HCT116 (cell line): ENCODE measurements at regions not wholly inside any gene's neighbourhood (a gene's known extent, or its start where the extent isn't known, plus 50 kb on each side); places are given as distances from the start of the nearest gene placed in this dataset.

Experiments used
- ATAC-seq: fragments of 200-7000 bp; cut with Tn5 transposase; 2 replicates; pipeline ENCODE4 v1.9.1; 2020; ENCODE audit warnings: mild to moderate bottlenecking, moderate library complexity
- BruUV-seq: library from RNA; stranded (reverse); fragments of 400-500 nt; replicated peaks from 2 replicates; lab custom pipeline; 2021; lab: Mats Ljungman, UMichigan
- CTCF ChIA-PET: fragments of 300-600 bp; sonication (Branson Sonifier 250); formaldehyde crosslinking; loops from one replicate; lab custom pipeline; 2021; ENCODE audit warnings: antibody characterized with exemption; lab: Charles Lee
- POLR2A ChIA-PET: fragments of 300-600, 350-600 bp; sonication (Branson Sonifier 250); formaldehyde crosslinking; loops from one replicate; lab custom pipeline; 2021; ENCODE audit warnings: antibody characterized with exemption; lab: Charles Lee
- RAD21 ChIA-PET, 2 experiments: fragments of 300-600 bp; sonication (Branson Sonifier 250); formaldehyde crosslinking; loops; one replicate each; lab custom pipeline; 2023; ENCODE audit warnings: low total read pairs in 2 of 2; ENCODE audit not compliant: uncharacterized antibody in 2 of 2, unreplicated experiment in 2 of 2, low non-redundant PET in 1 of 2; lab: Charles Lee
- DNase-seq: peaks from one replicate; pipeline ENCODE4 v3.0.0-alpha.2; 2010; ENCODE audit warnings: low read depth, low spot score
- H2AFZ ChIP-seq: fragments of 200-600 bp; shearing (Covaris generic), sonication (generic); 2 replicates; pipeline ENCODE4 v1.6.1; 2017; ENCODE audit warnings: low read depth, mixed run types, mixed read lengths, antibody characterized with exemption, low read length; ENCODE audit not compliant: poor library complexity, severe bottlenecking
- H3K27ac ChIP-seq: 2 replicates; pipeline ENCODE4 v1.5.1; 2012; ENCODE audit warnings: low read depth, low read length
- H3K27me3 ChIP-seq: fragments of 200-600 bp; sonication (generic); 2 replicates; pipeline ENCODE4 v1.6.1; 2016; ENCODE audit warnings: mixed run types, low read length, mixed read lengths; ENCODE audit not compliant: insufficient read depth
- H3K36me3 ChIP-seq, 2 experiments: fragments of 200-500 bp in 1 of 2; fragments of 200-600 bp in 1 of 2; sonication (Bioruptor generic) in 1 of 2; sonication (generic) in 1 of 2; 2 replicates each; pipeline versions ENCODE4 v1.5.1 to v1.6.1; 2014 to 2016; ENCODE audit warnings: low read length in 2 of 2, inconsistent platforms in 1 of 2, mixed read lengths in 1 of 2, mixed run types in 1 of 2; ENCODE audit not compliant: insufficient read depth in 2 of 2, control insufficient read depth in 1 of 2
- H3K4me1 ChIP-seq, 2 experiments: fragments of 200-600 bp in 1 of 2; sonication (generic) in 1 of 2; 2 replicates each; pipeline versions ENCODE4 v1.5.1 to v1.6.1; 2012 to 2017; ENCODE audit warnings: low read length in 2 of 2, inconsistent platforms in 1 of 2, mild to moderate bottlenecking in 1 of 2, mixed read lengths in 1 of 2, mixed run types in 1 of 2, moderate library complexity in 1 of 2; ENCODE audit not compliant: insufficient read depth in 2 of 2, control insufficient read depth in 1 of 2
- H3K4me2 ChIP-seq: fragments of 200-600 bp; sonication (generic); 2 replicates; pipeline ENCODE4 v1.6.1; 2017; ENCODE audit warnings: mixed run types, low read length, mixed read lengths
- H3K4me3 ChIP-seq, 2 experiments: fragments of 200-600 bp in 1 of 2; sonication (generic) in 1 of 2; replicated peaks in 1 of 2; 2 replicates each; pipeline ENCODE4 v1.5.1; 2011 to 2016; ENCODE audit warnings: low read length in 2 of 2, control low read depth in 1 of 2, low read depth in 1 of 2, mild to moderate bottlenecking in 1 of 2, mixed read lengths in 1 of 2, mixed run types in 1 of 2
- H3K79me2 ChIP-seq: fragments of 200-600 bp; sonication (generic); 2 replicates; pipeline ENCODE4 v1.6.1; 2017; ENCODE audit warnings: mild to moderate bottlenecking, mixed run types, low read length, moderate library complexity, mixed read lengths; ENCODE audit not compliant: insufficient read depth
- H3K9ac ChIP-seq: fragments of 200-600 bp; sonication (generic); 2 replicates; pipeline ENCODE4 v1.6.1; 2016; ENCODE audit warnings: low read length, mixed read lengths
- H3K9me2 ChIP-seq: fragments of 200-600 bp; sonication (generic), shearing (Covaris generic); 2 replicates; pipeline ENCODE4 v1.6.1; 2017; ENCODE audit warnings: mixed run types, mild to moderate bottlenecking, moderate library complexity; ENCODE audit not compliant: insufficient read depth
- H3K9me3 ChIP-seq, 2 experiments: fragments of 200-500 bp in 1 of 2; fragments of 200-600 bp in 1 of 2; sonication (Bioruptor generic) in 1 of 2; sonication (generic) in 1 of 2; 2 replicates each; pipeline ENCODE4 v1.6.1; 2014 to 2017; ENCODE audit warnings: low read length in 2 of 2, mixed read lengths in 2 of 2, inconsistent platforms in 1 of 2, low read depth in 1 of 2, mild to moderate bottlenecking in 1 of 2, mixed run types in 1 of 2, moderate library complexity in 1 of 2; ENCODE audit not compliant: control insufficient read depth in 1 of 2, insufficient read depth in 1 of 2
- H4K20me1 ChIP-seq: fragments of 200-600 bp; sonication (generic), shearing (Covaris generic); 2 replicates; pipeline ENCODE4 v1.6.1; 2017; ENCODE audit warnings: mixed run types, mild to moderate bottlenecking, moderate library complexity; ENCODE audit not compliant: insufficient read depth
- CEBPB ChIP-seq: IDR thresholded peaks from 2 replicates; pipeline ENCODE4 v1.6.1; 2012; ENCODE audit warnings: low read depth
- EGR1 ChIP-seq: IDR thresholded peaks from 2 replicates; pipeline ENCODE4 v1.6.1; 2012; ENCODE audit warnings: low read depth
- ELF1 ChIP-seq: IDR thresholded peaks from 2 replicates; pipeline ENCODE4 v1.6.1; 2012; ENCODE audit warnings: low read depth, borderline replicate concordance
- EZH2 ChIP-seq: fragments of 200-600 bp; sonication (generic); IDR thresholded peaks from 2 replicates; pipeline ENCODE4 v1.6.1; 2017; ENCODE audit warnings: antibody characterized with exemption, mixed run types
- FOSL1 ChIP-seq: IDR thresholded peaks from 2 replicates; pipeline ENCODE4 v1.6.1; 2012; ENCODE audit warnings: low read depth
- POLR2A ChIP-seq: IDR thresholded peaks from 2 replicates; pipeline ENCODE4 v1.7.0; 2011; ENCODE audit warnings: borderline replicate concordance; ENCODE audit not compliant: insufficient read depth, insufficient read length; ENCODE audit errors: extremely low read depth
- POLR2AphosphoS5 ChIP-seq: IDR thresholded peaks from 2 replicates; pipeline ENCODE4 v1.6.1; 2011; ENCODE audit warnings: mild to moderate bottlenecking, low read depth, low read length, moderate library complexity
- RAD21 ChIP-seq: IDR thresholded peaks from 2 replicates; pipeline ENCODE4 v1.6.1; 2012; ENCODE audit warnings: low read depth, mild to moderate bottlenecking
- SP1 ChIP-seq: IDR thresholded peaks from 2 replicates; pipeline ENCODE4 v1.6.1; 2012; ENCODE audit warnings: low read depth
- SRF ChIP-seq: IDR thresholded peaks from 2 replicates; pipeline ENCODE4 v1.6.1; 2012; ENCODE audit warnings: low read depth
- TCF7L2 ChIP-seq: IDR thresholded peaks from 2 replicates; pipeline ENCODE4 v1.7.0; 2011; ENCODE audit warnings: borderline replicate concordance, inconsistent platforms; ENCODE audit not compliant: insufficient read depth, insufficient read length; ENCODE audit errors: extremely low read depth
- ZNF274 ChIP-seq: fragments of 200-500 bp; sonication (Bioruptor generic); IDR thresholded peaks from 2 replicates; pipeline ENCODE4 v1.6.1; 2014; ENCODE audit warnings: mild to moderate bottlenecking, low read depth, low read length, inconsistent platforms
- intact Hi-C: fragments of 100-400 bp; cut with micrococcal nuclease; formaldehyde crosslinking; loops from 2 replicates; pipeline ENCODE4 v1.10.0; 2022
- TF ChIP-seq, protein P1 (sequence below): IDR thresholded peaks from 2 replicates; pipeline ENCODE4 v1.6.1; 2011; ENCODE audit warnings: mild to moderate bottlenecking, low read length, moderate library complexity; ENCODE audit not compliant: insufficient replicate concordance; ENCODE audit errors: extremely low read depth
- TF ChIP-seq, protein P2 (sequence below): IDR thresholded peaks from 2 replicates; pipeline ENCODE4 v1.6.1; 2012; ENCODE audit warnings: low read depth
- TF ChIP-seq, protein P3 (sequence below): IDR thresholded peaks from 2 replicates; pipeline ENCODE4 v1.6.1; 2012

DNA sequence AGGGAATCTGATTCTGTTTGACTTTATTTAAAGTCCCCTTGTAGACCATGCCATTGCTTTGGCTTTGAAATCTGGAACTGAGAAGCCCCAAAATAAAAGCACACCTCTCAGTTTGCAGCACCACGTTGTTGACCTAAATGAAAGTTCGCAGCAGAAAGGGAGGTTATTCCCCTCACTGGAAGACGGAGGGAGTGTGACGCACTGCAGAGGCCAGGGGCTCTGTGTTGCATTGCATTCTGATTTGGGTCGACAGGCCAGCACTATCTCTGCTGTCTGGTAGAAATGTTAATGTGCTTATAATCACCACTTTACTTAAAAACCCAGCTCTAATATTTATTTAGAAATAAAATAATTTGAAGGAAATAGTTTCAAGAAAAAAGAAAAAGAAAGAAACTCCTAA lies 675.2 kb upstream of the NR5A2 start:
- no peak overlapping the region for H2AFZ ChIP-seq
- no peak for ATAC-seq
- H3K4me3 ChIP-seq, result no peak overlapping the region

More for the DNA sequence above, 675.2 kb upstream of the NR5A2 start:
- H3K4me1 ChIP-seq, result no peaks in the 10 kb centered on the region
- no peaks in the 10 kb centered on the region for H3K9me2 ChIP-seq
- intact Hi-C loops, result no loop called here
- H3K4me2 ChIP-seq, result no peak overlapping the region
- DNase-seq, result no peak
- no peaks in the 10 kb centered on the region for H3K9me3 ChIP-seq
- H3K9ac ChIP-seq, result no peak overlapping the region
- H3K79me2 ChIP-seq, result no peaks in the 10 kb centered on the region
- RAD21 ChIA-PET, result no interaction called here
- H3K36me3 ChIP-seq, result no peaks in the 10 kb centered on the region
- H3K27me3 ChIP-seq, result no peaks in the 10 kb centered on the region
- H4K20me1 ChIP-seq, result no peaks in the 10 kb centered on the region
- no peak overlapping the region for H3K27ac ChIP-seq
- BruUV-seq, result no TSS peak
- POLR2A ChIA-PET, result no interaction called here
- CTCF ChIA-PET, result no interaction called here
- TF ChIP-seq TCF7L2 (no peak), SP1 (no peak), SRF (no peak), CEBPB (no peak), ZNF274 (no peak), ELF1 (no peak), RAD21 (no peak), FOSL1 (no peak), EZH2 (no peak), POLR2A (no peak), EGR1 (no peak), POLR2AphosphoS5 (no peak)
- TF ChIP-seq, protein P1, sequence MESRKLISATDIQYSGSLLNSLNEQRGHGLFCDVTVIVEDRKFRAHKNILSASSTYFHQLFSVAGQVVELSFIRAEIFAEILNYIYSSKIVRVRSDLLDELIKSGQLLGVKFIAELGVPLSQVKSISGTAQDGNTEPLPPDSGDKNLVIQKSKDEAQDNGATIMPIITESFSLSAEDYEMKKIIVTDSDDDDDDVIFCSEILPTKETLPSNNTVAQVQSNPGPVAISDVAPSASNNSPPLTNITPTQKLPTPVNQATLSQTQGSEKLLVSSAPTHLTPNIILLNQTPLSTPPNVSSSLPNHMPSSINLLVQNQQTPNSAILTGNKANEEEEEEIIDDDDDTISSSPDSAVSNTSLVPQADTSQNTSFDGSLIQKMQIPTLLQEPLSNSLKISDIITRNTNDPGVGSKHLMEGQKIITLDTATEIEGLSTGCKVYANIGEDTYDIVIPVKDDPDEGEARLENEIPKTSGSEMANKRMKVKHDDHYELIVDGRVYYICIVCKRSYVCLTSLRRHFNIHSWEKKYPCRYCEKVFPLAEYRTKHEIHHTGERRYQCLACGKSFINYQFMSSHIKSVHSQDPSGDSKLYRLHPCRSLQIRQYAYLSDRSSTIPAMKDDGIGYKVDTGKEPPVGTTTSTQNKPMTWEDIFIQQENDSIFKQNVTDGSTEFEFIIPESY, result no peak
- TF ChIP-seq, protein P2, sequence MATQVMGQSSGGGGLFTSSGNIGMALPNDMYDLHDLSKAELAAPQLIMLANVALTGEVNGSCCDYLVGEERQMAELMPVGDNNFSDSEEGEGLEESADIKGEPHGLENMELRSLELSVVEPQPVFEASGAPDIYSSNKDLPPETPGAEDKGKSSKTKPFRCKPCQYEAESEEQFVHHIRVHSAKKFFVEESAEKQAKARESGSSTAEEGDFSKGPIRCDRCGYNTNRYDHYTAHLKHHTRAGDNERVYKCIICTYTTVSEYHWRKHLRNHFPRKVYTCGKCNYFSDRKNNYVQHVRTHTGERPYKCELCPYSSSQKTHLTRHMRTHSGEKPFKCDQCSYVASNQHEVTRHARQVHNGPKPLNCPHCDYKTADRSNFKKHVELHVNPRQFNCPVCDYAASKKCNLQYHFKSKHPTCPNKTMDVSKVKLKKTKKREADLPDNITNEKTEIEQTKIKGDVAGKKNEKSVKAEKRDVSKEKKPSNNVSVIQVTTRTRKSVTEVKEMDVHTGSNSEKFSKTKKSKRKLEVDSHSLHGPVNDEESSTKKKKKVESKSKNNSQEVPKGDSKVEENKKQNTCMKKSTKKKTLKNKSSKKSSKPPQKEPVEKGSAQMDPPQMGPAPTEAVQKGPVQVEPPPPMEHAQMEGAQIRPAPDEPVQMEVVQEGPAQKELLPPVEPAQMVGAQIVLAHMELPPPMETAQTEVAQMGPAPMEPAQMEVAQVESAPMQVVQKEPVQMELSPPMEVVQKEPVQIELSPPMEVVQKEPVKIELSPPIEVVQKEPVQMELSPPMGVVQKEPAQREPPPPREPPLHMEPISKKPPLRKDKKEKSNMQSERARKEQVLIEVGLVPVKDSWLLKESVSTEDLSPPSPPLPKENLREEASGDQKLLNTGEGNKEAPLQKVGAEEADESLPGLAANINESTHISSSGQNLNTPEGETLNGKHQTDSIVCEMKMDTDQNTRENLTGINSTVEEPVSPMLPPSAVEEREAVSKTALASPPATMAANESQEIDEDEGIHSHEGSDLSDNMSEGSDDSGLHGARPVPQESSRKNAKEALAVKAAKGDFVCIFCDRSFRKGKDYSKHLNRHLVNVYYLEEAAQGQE, result no peak
- TF ChIP-seq, protein P3, sequence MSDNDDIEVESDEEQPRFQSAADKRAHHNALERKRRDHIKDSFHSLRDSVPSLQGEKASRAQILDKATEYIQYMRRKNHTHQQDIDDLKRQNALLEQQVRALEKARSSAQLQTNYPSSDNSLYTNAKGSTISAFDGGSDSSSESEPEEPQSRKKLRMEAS, result no peak
